Stimulated activated CD4-positive, alpha-beta T cell treated with anti-CD3 and anti-CD28 coated beads, Interleukin-1b, Interleukin-23, amount 100 ng/mL, for 4 hours (primary cell): ENCODE measurements at regions not wholly inside any gene's neighbourhood (a gene's known extent, or its start where the extent isn't known, plus 50 kb on each side); places are given as distances from the start of the nearest gene placed in this dataset.
A peak's percentile ranks its signal among the peaks of the same experiment; 100 is the strongest.
"Not testable (repeated sequence)": the region's sequence is repeated elsewhere in the genome, so short reads cannot be mapped to it uniquely, and the experiment has no call there.

Experiments
- DNase-seq, 2 donors: peaks; one replicate each; pipeline ENCODE4 v3.0.0-alpha.2; 2020; ENCODE audit warnings: low read depth in 2 of 2

- DNase-seq, result peak in 1 of 2 donors; percentile 15
Measured at GRCh38 chr15:30842798-30843472, 60.8 kb upstream of the FAN1 start.

GRCh38 chr15:30845536-30845935 is 58.2 kb upstream of the FAN1 start:
- DNase-seq, result not testable (repeated sequence)
